CD14-positive monocyte (primary cell): ENCODE measurements at regions not wholly inside any gene's neighbourhood (a gene's known extent, or its start where the extent isn't known, plus 50 kb on each side); places are given as distances from the start of the nearest gene placed in this dataset.

ENCODE experiments used
- DNase-seq, 3 donors: peaks; one replicate each; pipeline ENCODE4 v3.0.0-alpha.2; 2011 to 2022
- H2AFZ ChIP-seq: 2 replicates; pipeline ENCODE4 v1.6.0; 2012; ENCODE audit warnings: mild to moderate bottlenecking, low read depth, low read length, inconsistent platforms; ENCODE audit not compliant: insufficient read depth, poor library complexity, severe bottlenecking
- H3K27ac ChIP-seq, 2 donors: 1 replicate in 1 of 2; 2 replicates in 1 of 2; pipeline ENCODE4 v1.5.1; 2012 to 2013; ENCODE audit warnings: low read length in 2 of 2, control low read depth in 1 of 2, inconsistent platforms in 1 of 2, low read depth in 1 of 2, mild to moderate bottlenecking in 1 of 2
- H3K27me3 ChIP-seq, 2 donors: one replicate each; pipeline versions ENCODE4 v1.6.0 to v1.6.1; 2011 to 2013; ENCODE audit warnings: low read length in 2 of 2; ENCODE audit not compliant: control insufficient read depth in 2 of 2, insufficient read depth in 2 of 2
- H3K36me3 ChIP-seq, 2 donors: replicated peaks in 1 of 2; 1 replicate in 1 of 2; 2 replicates in 1 of 2; pipeline versions ENCODE4 v1.5.1 to v1.6.1; 2012 to 2013; ENCODE audit warnings: low read length in 2 of 2, control low read depth in 1 of 2, inconsistent platforms in 1 of 2, mild to moderate bottlenecking in 1 of 2; ENCODE audit not compliant: insufficient read depth in 2 of 2, control insufficient read depth in 1 of 2
- H3K4me1 ChIP-seq, 2 donors: 1 replicate in 1 of 2; 2 replicates in 1 of 2; pipeline versions ENCODE4 v1.5.1 to v1.6.1; 2012 to 2013; ENCODE audit warnings: low read length in 2 of 2, control low read depth in 1 of 2, inconsistent platforms in 1 of 2, mild to moderate bottlenecking in 1 of 2, moderate library complexity in 1 of 2; ENCODE audit not compliant: insufficient read depth in 2 of 2, control insufficient read depth in 1 of 2
- H3K4me2 ChIP-seq: replicated peaks from 2 replicates; pipeline ENCODE3; 2012; ENCODE audit warnings: low read length, moderate library complexity, mild to moderate bottlenecking; ENCODE audit not compliant: poor library complexity, severe bottlenecking; ENCODE audit errors: extremely low read depth
- H3K4me3 ChIP-seq, 3 experiments: fragments of 200-600 bp in 1 of 3; sonication (generic) in 1 of 3; replicated peaks in 1 of 3; 1 replicate in 2 of 3; 2 replicates in 1 of 3; pipeline ENCODE4 v1.5.1; 2011 to 2013; ENCODE audit warnings: low read length in 3 of 3, mild to moderate bottlenecking in 3 of 3, control low read depth in 2 of 3, low read depth in 2 of 3, inconsistent platforms in 1 of 3, moderate library complexity in 1 of 3
- H3K79me2 ChIP-seq: 2 replicates; pipeline ENCODE4 v1.6.0; 2012; ENCODE audit warnings: mild to moderate bottlenecking, control low read depth, inconsistent platforms, low read length, moderate library complexity; ENCODE audit not compliant: insufficient read depth
- H3K9ac ChIP-seq: 2 replicates; pipeline ENCODE4 v1.6.0; 2017; ENCODE audit warnings: low read length, mild to moderate bottlenecking; ENCODE audit not compliant: insufficient read depth, poor library complexity, severe bottlenecking
- H3K9me3 ChIP-seq, 2 donors: replicated peaks in 1 of 2; 1 replicate in 1 of 2; 2 replicates in 1 of 2; pipeline versions ENCODE4 v1.5.1 to v1.6.1; 2012 to 2013; ENCODE audit warnings: low read length in 2 of 2, control low read depth in 1 of 2; ENCODE audit not compliant: control insufficient read depth in 1 of 2, insufficient read depth in 1 of 2
- H4K20me1 ChIP-seq: 2 replicates; pipeline ENCODE4 v1.6.0; 2012; ENCODE audit warnings: mild to moderate bottlenecking, low read length, control low read depth, moderate library complexity; ENCODE audit not compliant: insufficient read depth
- H3K27ac Mint-ChIP-seq, 7 donors: one replicate each; pipeline ENCODE4 v1.8.0; 2020; ENCODE audit warnings: mild to moderate bottlenecking in 7 of 7, mixed read lengths in 7 of 7, moderate library complexity in 6 of 7, inconsistent platforms in 2 of 7
- H3K27me3 Mint-ChIP-seq, 3 donors: one replicate each; pipeline ENCODE4 v1.8.0; 2021 to 2022; ENCODE audit warnings: low read depth in 3 of 3, mild to moderate bottlenecking in 3 of 3, mixed read lengths in 3 of 3, moderate library complexity in 3 of 3, inconsistent platforms in 1 of 3
- H3K36me3 Mint-ChIP-seq, 2 donors: one replicate each; pipeline ENCODE4 v1.8.0; 2020; ENCODE audit warnings: mixed read lengths in 2 of 2, inconsistent platforms in 1 of 2, mild to moderate bottlenecking in 1 of 2
- H3K4me1 Mint-ChIP-seq: one replicate; pipeline ENCODE4 v1.8.0; 2020; ENCODE audit warnings: mild to moderate bottlenecking, mixed read lengths
- H3K4me3 Mint-ChIP-seq, 2 donors: one replicate each; pipeline ENCODE4 v1.8.0; 2020; ENCODE audit warnings: mild to moderate bottlenecking in 2 of 2, mixed read lengths in 2 of 2, moderate library complexity in 1 of 2
- H3K9me3 Mint-ChIP-seq, 7 donors: one replicate each; pipeline ENCODE4 v1.8.0; 2020 to 2022; ENCODE audit warnings: mixed read lengths in 7 of 7, mild to moderate bottlenecking in 6 of 7, moderate library complexity in 6 of 7, inconsistent platforms in 2 of 7
- CTCF ChIP-seq: fragments of 200-600 bp; IDR thresholded peaks from one replicate; pipeline ENCODE4 v1.8.0; 2022; ENCODE audit warnings: antibody characterized with exemption, mild to moderate bottlenecking
- WGBS: methylation state at CpG from one replicate; pipeline ENCODE4 v1.1.5; 2013; ENCODE audit warnings: missing lambda C conversion rate; ENCODE audit not compliant: insufficient coverage; 5-methylcytosine and 5-hydroxymethylcytosine counted together
- intact Hi-C, 2 donors: fragments of 100-400 bp; cut with micrococcal nuclease; formaldehyde crosslinking; loops; one replicate each; pipeline versions ENCODE4 v1.15.0 to v1.15.1; 2023

- Histone ChIP-seq H3K9me3 (no peaks in the 10 kb centered on the region), H2AFZ (no peak overlapping the region), H3K4me1 (no peaks in the 10 kb centered on the region), H3K9ac (no peak overlapping the region), H3K4me3 (no peak overlapping the region), H3K27ac (no peak overlapping the region), H3K4me2 (no peak overlapping the region), H3K36me3 (no peaks in the 10 kb centered on the region), H3K27me3 (no peaks in the 10 kb centered on the region), H4K20me1 (no peaks in the 10 kb centered on the region), H3K79me2 (no peaks in the 10 kb centered on the region)
- Mint-ChIP-seq H3K36me3 (no peaks in the 10 kb centered on the region), H3K4me1 (no peaks in the 10 kb centered on the region), H3K27ac (no peak overlapping the region), H3K4me3 (no peak overlapping the region), H3K9me3 (peaks cover 0 to 6% (median 2%) of the 10 kb centered on the region in 7 donors), H3K27me3 (peaks cover 0 to 2% (median 0%) of the 10 kb centered on the region in 3 donors)
- no peak for DNase-seq
- no peak for TF ChIP-seq CTCF
- no CpG with 5 or more reads among the region's 3 CpGs for WGBS
- intact Hi-C loops, result no loop called here
These were observed 651.8 kb downstream of the SEMA5A start for GRCh38 chr5:8894031-8894430.

- WGBS, result 75% methylated on average over 3 of the region's 4 CpGs
- H3K9me3 ChIP-seq, result no peaks in the 10 kb centered on the region
- no peak overlapping the region for H3K9ac ChIP-seq
- H3K9me3 Mint-ChIP-seq, result peaks cover 0 to 6% (median 2%) of the 10 kb centered on the region in 7 donors
- H3K4me2 ChIP-seq, result no peak overlapping the region
- TF ChIP-seq CTCF, result no peak
- no peak overlapping the region for H3K4me3 ChIP-seq
- no peaks in the 10 kb centered on the region for H3K79me2 ChIP-seq
- H4K20me1 ChIP-seq, result no peaks in the 10 kb centered on the region
- H3K36me3 Mint-ChIP-seq, result no peaks in the 10 kb centered on the region
- no peaks in the 10 kb centered on the region for H3K4me1 Mint-ChIP-seq
- H3K27me3 ChIP-seq, result no peaks in the 10 kb centered on the region
- H3K27ac Mint-ChIP-seq, result no peak overlapping the region
- DNase-seq, result no peak
- no peak overlapping the region for H3K27ac ChIP-seq
- no peaks in the 10 kb centered on the region for H3K4me1 ChIP-seq
- H3K4me3 Mint-ChIP-seq, result no peak overlapping the region
- intact Hi-C loops, result no loop called here
- H3K27me3 Mint-ChIP-seq, result peaks cover 0 to 2% (median 0%) of the 10 kb centered on the region in 3 donors
- H3K36me3 ChIP-seq, result no peaks in the 10 kb centered on the region
- H2AFZ ChIP-seq, result no peak overlapping the region
These were observed 650.8 kb downstream of the SEMA5A start for GRCh38 chr5:8895062-8895461.
